ENCODE measurements at regions not wholly inside any gene's neighbourhood (a gene's known extent, or its start where the extent isn't known, plus 50 kb on each side); places are given as distances from the start of the nearest gene placed in this dataset.

DNA sequence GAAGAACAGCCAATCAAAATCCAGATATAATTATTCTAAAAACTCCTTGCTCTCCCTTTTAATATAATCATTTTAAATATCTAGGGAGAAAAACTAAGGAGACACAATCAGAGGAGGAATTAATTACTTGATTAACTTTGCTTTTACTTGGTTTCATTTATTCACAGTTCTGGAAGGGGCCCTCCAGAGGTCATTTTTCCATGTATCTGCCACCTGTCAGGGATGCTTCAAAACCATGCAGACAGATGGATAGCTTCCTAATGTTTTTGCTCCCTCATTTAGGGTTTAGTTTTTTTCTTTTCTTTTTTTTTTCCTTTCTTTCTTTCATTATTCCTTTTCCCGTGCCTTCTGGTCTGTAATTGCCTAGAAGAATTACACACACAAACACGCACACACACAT is 438.1 kb upstream of the ARPP21 start:
- TF ChIP-seq JUN (IDR thresholded peaks at IDR 0.05; ENCODE audit: borderline replicate concordance, insufficient read depth, insufficient read length, low read depth), result no peak
- TF ChIP-seq POLR2A (IDR thresholded peaks at IDR 0.05; ENCODE audit: low read depth, low read length), result no peak
- TF ChIP-seq, protein P1, sequence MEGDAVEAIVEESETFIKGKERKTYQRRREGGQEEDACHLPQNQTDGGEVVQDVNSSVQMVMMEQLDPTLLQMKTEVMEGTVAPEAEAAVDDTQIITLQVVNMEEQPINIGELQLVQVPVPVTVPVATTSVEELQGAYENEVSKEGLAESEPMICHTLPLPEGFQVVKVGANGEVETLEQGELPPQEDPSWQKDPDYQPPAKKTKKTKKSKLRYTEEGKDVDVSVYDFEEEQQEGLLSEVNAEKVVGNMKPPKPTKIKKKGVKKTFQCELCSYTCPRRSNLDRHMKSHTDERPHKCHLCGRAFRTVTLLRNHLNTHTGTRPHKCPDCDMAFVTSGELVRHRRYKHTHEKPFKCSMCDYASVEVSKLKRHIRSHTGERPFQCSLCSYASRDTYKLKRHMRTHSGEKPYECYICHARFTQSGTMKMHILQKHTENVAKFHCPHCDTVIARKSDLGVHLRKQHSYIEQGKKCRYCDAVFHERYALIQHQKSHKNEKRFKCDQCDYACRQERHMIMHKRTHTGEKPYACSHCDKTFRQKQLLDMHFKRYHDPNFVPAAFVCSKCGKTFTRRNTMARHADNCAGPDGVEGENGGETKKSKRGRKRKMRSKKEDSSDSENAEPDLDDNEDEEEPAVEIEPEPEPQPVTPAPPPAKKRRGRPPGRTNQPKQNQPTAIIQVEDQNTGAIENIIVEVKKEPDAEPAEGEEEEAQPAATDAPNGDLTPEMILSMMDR (IDR thresholded peaks at IDR 0.05; ENCODE audit: extremely low read depth in 1 of 2, insufficient read depth in 1 of 2, low read depth in 1 of 2, low read length in 2 of 2), result no peak

All from endothelial cell of umbilical vein (primary cell).